HepG2 (cell line): ENCODE measurements at regions not wholly inside any gene's neighbourhood (a gene's known extent, or its start where the extent isn't known, plus 50 kb on each side); places are given as distances from the start of the nearest gene placed in this dataset.

Experiments
- CCAR2 ChIP-seq: fragments of 200-400 bp; formaldehyde crosslinking; optimal IDR thresholded peaks from 2 replicates; pipeline ENCODE3; 2018; ENCODE audit warnings: low read depth, mild to moderate bottlenecking, low read length, moderate library complexity
- HMGA1 ChIP-seq: sonication (generic); formaldehyde crosslinking; conservative IDR thresholded peaks from 2 replicates; pipeline ENCODE4 v1.4.0; 2020; ENCODE audit warnings: missing genetic modification reagents
- KMT2B ChIP-seq: IDR thresholded peaks from 2 replicates; pipeline ENCODE4 v1.6.1; 2016; ENCODE audit warnings: missing genetic modification reagents, missing compliant biosample characterization
- NCOR1 ChIP-seq: fragments of 200-600 bp; sonication (generic); IDR thresholded peaks from 2 replicates; pipeline ENCODE4 v1.7.0; 2017; ENCODE audit warnings: antibody characterized with exemption, low read length, borderline replicate concordance
- NR3C1 ChIP-seq: sonication (generic); formaldehyde crosslinking; IDR thresholded peaks from 2 replicates; pipeline ENCODE4 v1.4.0; 2020; ENCODE audit warnings: missing genetic modification reagents
- PCBP1 ChIP-seq: fragments of 200-400 bp; formaldehyde crosslinking; IDR thresholded peaks from 2 replicates; pipeline ENCODE4 v1.6.1; 2017; ENCODE audit warnings: mild to moderate bottlenecking, low read depth, low read length, borderline replicate concordance
- RBAK ChIP-seq: sonication (generic); formaldehyde crosslinking; IDR thresholded peaks from 2 replicates; pipeline ENCODE4 v1.5.1; 2020; ENCODE audit warnings: mild to moderate bottlenecking, missing genetic modification reagents
- SETDB1 ChIP-seq: sonication (generic); formaldehyde crosslinking; IDR thresholded peaks from 2 replicates; pipeline ENCODE4 v1.5.1; 2020; ENCODE audit warnings: missing genetic modification reagents, mild to moderate bottlenecking, borderline replicate concordance
- ZNF12 ChIP-seq: sonication (generic); formaldehyde crosslinking; IDR thresholded peaks from 2 replicates; pipeline ENCODE4 v1.5.0; 2020; ENCODE audit warnings: missing genetic modification reagents
- ZNF333 ChIP-seq: sonication (generic); formaldehyde crosslinking; IDR thresholded peaks from 2 replicates; pipeline ENCODE4 v1.4.0; 2020; ENCODE audit warnings: mild to moderate bottlenecking, missing genetic modification reagents, borderline replicate concordance
- ZNF354B ChIP-seq: sonication (generic); formaldehyde crosslinking; IDR thresholded peaks from 2 replicates; pipeline ENCODE4 v1.8.0; 2022; ENCODE audit warnings: mild to moderate bottlenecking, missing genetic modification reagents
- TF ChIP-seq, protein P1 (sequence below): sonication (generic); formaldehyde crosslinking; IDR thresholded peaks from 2 replicates; pipeline ENCODE4 v1.5.0; 2020; ENCODE audit warnings: mild to moderate bottlenecking, missing genetic modification reagents, borderline replicate concordance
- TF ChIP-seq, protein P2 (sequence below): sonication (generic); formaldehyde crosslinking; IDR thresholded peaks from 2 replicates; pipeline ENCODE4 v1.4.0; 2020; ENCODE audit warnings: missing genetic modification reagents, borderline replicate concordance
- TF ChIP-seq, protein P3 (sequence below): conservative IDR thresholded peaks from 2 replicates; pipeline ENCODE4 v1.6.1; 2018; ENCODE audit warnings: missing genetic modification reagents
- TF ChIP-seq, protein P4 (sequence below): IDR thresholded peaks from 2 replicates; pipeline ENCODE4 v1.6.1; 2016; ENCODE audit warnings: missing compliant biosample characterization, missing genetic modification reagents, borderline replicate concordance

DNA sequence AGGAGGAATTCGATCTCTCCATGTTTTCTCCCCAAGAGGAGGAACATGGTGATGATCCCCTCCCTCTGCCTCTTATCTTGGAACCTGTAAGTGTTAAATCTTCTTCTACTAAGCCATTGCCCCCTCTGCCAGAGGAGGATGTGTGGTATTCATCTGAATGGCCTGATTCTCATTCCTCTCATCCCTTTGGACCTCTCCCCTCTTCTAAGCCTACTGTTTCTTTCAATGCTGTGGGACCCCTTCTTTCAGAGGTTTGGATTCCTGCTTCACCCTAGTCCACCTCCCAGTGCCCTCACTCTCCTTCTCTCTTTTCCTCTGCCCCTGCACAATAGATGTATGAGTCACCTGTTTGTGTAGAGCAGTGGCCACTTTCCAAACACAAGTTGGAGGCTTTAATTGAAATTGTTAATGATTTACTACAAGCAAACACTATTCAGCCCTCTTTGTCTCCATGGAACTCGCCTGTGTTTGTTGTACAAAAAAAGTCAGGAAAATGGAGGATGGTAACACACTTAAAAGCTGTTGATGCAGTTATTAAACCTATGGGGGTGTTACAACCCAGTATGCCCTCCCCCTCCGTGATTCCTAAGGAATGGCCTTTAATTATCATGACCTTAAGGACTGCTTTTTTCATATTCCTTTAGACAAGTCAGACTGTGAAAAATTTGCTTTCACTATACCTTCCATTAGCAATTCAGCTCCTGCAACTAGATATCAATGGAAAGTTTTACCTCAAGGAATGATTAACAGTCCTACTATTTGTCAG is 192.1 kb upstream of the ALG10B start (continued):
- TF ChIP-seq, protein P1, sequence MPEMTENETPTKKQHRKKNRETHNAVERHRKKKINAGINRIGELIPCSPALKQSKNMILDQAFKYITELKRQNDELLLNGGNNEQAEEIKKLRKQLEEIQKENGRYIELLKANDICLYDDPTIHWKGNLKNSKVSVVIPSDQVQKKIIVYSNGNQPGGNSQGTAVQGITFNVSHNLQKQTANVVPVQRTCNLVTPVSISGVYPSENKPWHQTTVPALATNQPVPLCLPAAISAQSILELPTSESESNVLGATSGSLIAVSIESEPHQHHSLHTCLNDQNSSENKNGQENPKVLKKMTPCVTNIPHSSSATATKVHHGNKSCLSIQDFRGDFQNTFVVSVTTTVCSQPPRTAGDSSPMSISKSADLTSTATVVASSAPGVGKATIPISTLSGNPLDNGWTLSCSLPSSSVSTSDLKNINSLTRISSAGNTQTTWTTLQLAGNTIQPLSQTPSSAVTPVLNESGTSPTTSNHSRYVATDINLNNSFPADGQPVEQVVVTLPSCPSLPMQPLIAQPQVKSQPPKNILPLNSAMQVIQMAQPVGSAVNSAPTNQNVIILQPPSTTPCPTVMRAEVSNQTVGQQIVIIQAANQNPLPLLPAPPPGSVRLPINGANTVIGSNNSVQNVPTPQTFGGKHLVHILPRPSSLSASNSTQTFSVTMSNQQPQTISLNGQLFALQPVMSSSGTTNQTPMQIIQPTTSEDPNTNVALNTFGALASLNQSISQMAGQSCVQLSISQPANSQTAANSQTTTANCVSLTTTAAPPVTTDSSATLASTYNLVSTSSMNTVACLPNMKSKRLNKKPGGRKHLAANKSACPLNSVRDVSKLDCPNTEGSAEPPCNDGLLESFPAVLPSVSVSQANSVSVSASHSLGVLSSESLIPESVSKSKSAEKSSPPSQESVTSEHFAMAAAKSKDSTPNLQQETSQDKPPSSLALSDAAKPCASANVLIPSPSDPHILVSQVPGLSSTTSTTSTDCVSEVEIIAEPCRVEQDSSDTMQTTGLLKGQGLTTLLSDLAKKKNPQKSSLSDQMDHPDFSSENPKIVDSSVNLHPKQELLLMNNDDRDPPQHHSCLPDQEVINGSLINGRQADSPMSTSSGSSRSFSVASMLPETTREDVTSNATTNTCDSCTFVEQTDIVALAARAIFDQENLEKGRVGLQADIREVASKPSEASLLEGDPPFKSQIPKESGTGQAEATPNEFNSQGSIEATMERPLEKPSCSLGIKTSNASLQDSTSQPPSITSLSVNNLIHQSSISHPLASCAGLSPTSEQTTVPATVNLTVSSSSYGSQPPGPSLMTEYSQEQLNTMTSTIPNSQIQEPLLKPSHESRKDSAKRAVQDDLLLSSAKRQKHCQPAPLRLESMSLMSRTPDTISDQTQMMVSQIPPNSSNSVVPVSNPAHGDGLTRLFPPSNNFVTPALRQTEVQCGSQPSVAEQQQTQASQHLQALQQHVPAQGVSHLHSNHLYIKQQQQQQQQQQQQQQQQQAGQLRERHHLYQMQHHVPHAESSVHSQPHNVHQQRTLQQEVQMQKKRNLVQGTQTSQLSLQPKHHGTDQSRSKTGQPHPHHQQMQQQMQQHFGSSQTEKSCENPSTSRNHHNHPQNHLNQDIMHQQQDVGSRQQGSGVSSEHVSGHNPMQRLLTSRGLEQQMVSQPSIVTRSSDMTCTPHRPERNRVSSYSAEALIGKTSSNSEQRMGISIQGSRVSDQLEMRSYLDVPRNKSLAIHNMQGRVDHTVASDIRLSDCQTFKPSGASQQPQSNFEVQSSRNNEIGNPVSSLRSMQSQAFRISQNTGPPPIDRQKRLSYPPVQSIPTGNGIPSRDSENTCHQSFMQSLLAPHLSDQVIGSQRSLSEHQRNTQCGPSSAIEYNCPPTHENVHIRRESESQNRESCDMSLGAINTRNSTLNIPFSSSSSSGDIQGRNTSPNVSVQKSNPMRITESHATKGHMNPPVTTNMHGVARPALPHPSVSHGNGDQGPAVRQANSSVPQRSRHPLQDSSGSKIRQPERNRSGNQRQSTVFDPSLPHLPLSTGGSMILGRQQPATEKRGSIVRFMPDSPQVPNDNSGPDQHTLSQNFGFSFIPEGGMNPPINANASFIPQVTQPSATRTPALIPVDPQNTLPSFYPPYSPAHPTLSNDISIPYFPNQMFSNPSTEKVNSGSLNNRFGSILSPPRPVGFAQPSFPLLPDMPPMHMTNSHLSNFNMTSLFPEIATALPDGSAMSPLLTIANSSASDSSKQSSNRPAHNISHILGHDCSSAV: no peak
- TF ChIP-seq ZNF333 (CRISPR knock-in tag) (no peak), KMT2B (CRISPR knock-in tag) (no peak), SETDB1 (no peak), CCAR2 (no peak), NCOR1 (peak; percentile 20; the same call in 1 of the 2 replicates), NR3C1 (no peak), RBAK (CRISPR knock-in tag) (no peak), PCBP1 (no peak), ZNF12 (no peak), HMGA1 (no peak), ZNF354B (no peak)
- TF ChIP-seq, protein P2, sequence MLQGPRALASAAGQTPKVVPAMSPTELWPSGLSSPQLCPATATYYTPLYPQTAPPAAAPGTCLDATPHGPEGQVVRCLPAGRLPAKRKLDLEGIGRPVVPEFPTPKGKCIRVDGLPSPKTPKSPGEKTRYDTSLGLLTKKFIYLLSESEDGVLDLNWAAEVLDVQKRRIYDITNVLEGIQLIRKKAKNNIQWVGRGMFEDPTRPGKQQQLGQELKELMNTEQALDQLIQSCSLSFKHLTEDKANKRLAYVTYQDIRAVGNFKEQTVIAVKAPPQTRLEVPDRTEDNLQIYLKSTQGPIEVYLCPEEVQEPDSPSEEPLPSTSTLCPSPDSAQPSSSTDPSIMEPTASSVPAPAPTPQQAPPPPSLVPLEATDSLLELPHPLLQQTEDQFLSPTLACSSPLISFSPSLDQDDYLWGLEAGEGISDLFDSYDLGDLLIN (CRISPR knock-in tag): no peak
- TF ChIP-seq, protein P3, sequence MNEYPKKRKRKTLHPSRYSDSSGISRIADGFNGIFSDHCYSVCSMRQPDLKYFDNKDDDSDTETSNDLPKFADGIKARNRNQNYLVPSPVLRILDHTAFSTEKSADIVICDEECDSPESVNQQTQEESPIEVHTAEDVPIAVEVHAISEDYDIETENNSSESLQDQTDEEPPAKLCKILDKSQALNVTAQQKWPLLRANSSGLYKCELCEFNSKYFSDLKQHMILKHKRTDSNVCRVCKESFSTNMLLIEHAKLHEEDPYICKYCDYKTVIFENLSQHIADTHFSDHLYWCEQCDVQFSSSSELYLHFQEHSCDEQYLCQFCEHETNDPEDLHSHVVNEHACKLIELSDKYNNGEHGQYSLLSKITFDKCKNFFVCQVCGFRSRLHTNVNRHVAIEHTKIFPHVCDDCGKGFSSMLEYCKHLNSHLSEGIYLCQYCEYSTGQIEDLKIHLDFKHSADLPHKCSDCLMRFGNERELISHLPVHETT (CRISPR knock-in tag): no peak
- TF ChIP-seq, protein P4, sequence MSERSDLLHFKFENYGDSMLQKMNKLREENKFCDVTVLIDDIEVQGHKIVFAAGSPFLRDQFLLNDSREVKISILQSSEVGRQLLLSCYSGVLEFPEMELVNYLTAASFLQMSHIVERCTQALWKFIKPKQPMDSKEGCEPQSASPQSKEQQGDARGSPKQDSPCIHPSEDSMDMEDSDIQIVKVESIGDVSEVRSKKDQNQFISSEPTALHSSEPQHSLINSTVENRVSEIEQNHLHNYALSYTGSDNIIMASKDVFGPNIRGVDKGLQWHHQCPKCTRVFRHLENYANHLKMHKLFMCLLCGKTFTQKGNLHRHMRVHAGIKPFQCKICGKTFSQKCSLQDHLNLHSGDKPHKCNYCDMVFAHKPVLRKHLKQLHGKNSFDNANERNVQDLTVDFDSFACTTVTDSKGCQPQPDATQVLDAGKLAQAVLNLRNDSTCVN (CRISPR knock-in tag): no peak
